HG03342 (cell line): ENCODE measurements at regions not wholly inside any gene's neighbourhood (a gene's known extent, or its start where the extent isn't known, plus 50 kb on each side); places are given as distances from the start of the nearest gene placed in this dataset.
A peak's percentile ranks its signal among the peaks of the same experiment; 100 is the strongest.
"Not testable (repeated sequence)": the region's sequence is repeated elsewhere in the genome, so short reads cannot be mapped to it uniquely, and the experiment has no call there.

Experiments
- ATAC-seq: cut with Tn5 transposase; IDR thresholded peaks from one replicate; pipeline ENCODE4 v1.9.1; 2021; ENCODE audit warnings: mild to moderate bottlenecking, moderate library complexity; ENCODE audit not compliant: unreplicated experiment

- ATAC-seq = no peak
Measured at GRCh38 chr3:158026236-158026635, 80.0 kb downstream of the SHOX2 start.

- ATAC-seq = not testable (repeated sequence)
Measured at GRCh38 chr3:158019897-158020296, 86.3 kb downstream of the SHOX2 start.

GRCh38 chr3:158018462-158018861, 87.8 kb downstream of the SHOX2 start:
- ATAC-seq = no peak

GRCh38 chr3:158012901-158013300, 93.3 kb downstream of the SHOX2 start:
- ATAC-seq = no peak

- ATAC-seq = no peak
Measured at GRCh38 chr3:158005391-158006100, 100.7 kb downstream of the SHOX2 start.

GRCh38 chr3:157999246-157999645, 107.0 kb downstream of the SHOX2 start:
- ATAC-seq = no peak

GRCh38 chr3:157982359-157982758, 123.9 kb downstream of the SHOX2 start:
- no peak for ATAC-seq

GRCh38 chr3:157981819-157982218, 124.4 kb downstream of the SHOX2 start:
- ATAC-seq = no peak

GRCh38 chr3:157979022-157979421, 127.2 kb downstream of the SHOX2 start:
- no peak for ATAC-seq

GRCh38 chr3:157961665-157962064, 144.6 kb downstream of the SHOX2 start:
- ATAC-seq = no peak

GRCh38 chr3:157958457-157958856, 147.8 kb downstream of the SHOX2 start:
- ATAC-seq = no peak

GRCh38 chr3:157956850-157957249, 149.4 kb downstream of the SHOX2 start:
- ATAC-seq = no peak

- ATAC-seq = no peak
Measured at GRCh38 chr3:157956176-157956575, 150.0 kb downstream of the SHOX2 start.

GRCh38 chr3:157953565-157953964, 152.7 kb downstream of the SHOX2 start:
- ATAC-seq = no peak

GRCh38 chr3:157948605-157949383, 157.4 kb downstream of the SHOX2 start:
- no peak for ATAC-seq

GRCh38 chr3:157939166-157939565, 167.1 kb downstream of the SHOX2 start:
- no peak for ATAC-seq

- no peak for ATAC-seq
Measured at GRCh38 chr3:157938154-157938779, 168.0 kb downstream of the SHOX2 start.

GRCh38 chr3:157931517-157931916, 174.7 kb downstream of the SHOX2 start:
- no peak for ATAC-seq

GRCh38 chr3:157930000-157930780, 176.0 kb downstream of the SHOX2 start:
- no peak for ATAC-seq

- no peak for ATAC-seq
Measured at GRCh38 chr3:157926822-157927221, 179.4 kb downstream of the SHOX2 start.

- peak; percentile 87 for ATAC-seq
Measured at GRCh38 chr3:157922614-157923013, 183.6 kb downstream of the SHOX2 start.
